HCT116 (cell line): ENCODE measurements at regions not wholly inside any gene's neighbourhood (a gene's known extent, or its start where the extent isn't known, plus 50 kb on each side); places are given as distances from the start of the nearest gene placed in this dataset.

ENCODE experiments used
- ATAC-seq: fragments of 200-7000 bp; cut with Tn5 transposase; 2 replicates; pipeline ENCODE4 v1.9.1; 2020; ENCODE audit warnings: mild to moderate bottlenecking, moderate library complexity
- BruUV-seq: library from RNA; stranded (reverse); fragments of 400-500 nt; replicated peaks from 2 replicates; lab custom pipeline; 2021; lab: Mats Ljungman, UMichigan
- CTCF ChIA-PET: fragments of 300-600 bp; sonication (Branson Sonifier 250); formaldehyde crosslinking; loops from one replicate; lab custom pipeline; 2021; ENCODE audit warnings: antibody characterized with exemption; lab: Charles Lee
- POLR2A ChIA-PET: fragments of 300-600, 350-600 bp; sonication (Branson Sonifier 250); formaldehyde crosslinking; loops from one replicate; lab custom pipeline; 2021; ENCODE audit warnings: antibody characterized with exemption; lab: Charles Lee
- RAD21 ChIA-PET, 2 experiments: fragments of 300-600 bp; sonication (Branson Sonifier 250); formaldehyde crosslinking; loops; one replicate each; lab custom pipeline; 2023; ENCODE audit warnings: low total read pairs in 2 of 2; ENCODE audit not compliant: uncharacterized antibody in 2 of 2, unreplicated experiment in 2 of 2, low non-redundant PET in 1 of 2; lab: Charles Lee
- DNase-seq: peaks from one replicate; pipeline ENCODE4 v3.0.0-alpha.2; 2010; ENCODE audit warnings: low read depth, low spot score
- H2AFZ ChIP-seq: fragments of 200-600 bp; shearing (Covaris generic), sonication (generic); 2 replicates; pipeline ENCODE4 v1.6.1; 2017; ENCODE audit warnings: low read depth, mixed run types, mixed read lengths, antibody characterized with exemption, low read length; ENCODE audit not compliant: poor library complexity, severe bottlenecking
- H3K27ac ChIP-seq: 2 replicates; pipeline ENCODE4 v1.5.1; 2012; ENCODE audit warnings: low read depth, low read length
- H3K27me3 ChIP-seq: fragments of 200-600 bp; sonication (generic); 2 replicates; pipeline ENCODE4 v1.6.1; 2016; ENCODE audit warnings: mixed run types, low read length, mixed read lengths; ENCODE audit not compliant: insufficient read depth
- H3K36me3 ChIP-seq, 2 experiments: fragments of 200-500 bp in 1 of 2; fragments of 200-600 bp in 1 of 2; sonication (Bioruptor generic) in 1 of 2; sonication (generic) in 1 of 2; 2 replicates each; pipeline versions ENCODE4 v1.5.1 to v1.6.1; 2014 to 2016; ENCODE audit warnings: low read length in 2 of 2, inconsistent platforms in 1 of 2, mixed read lengths in 1 of 2, mixed run types in 1 of 2; ENCODE audit not compliant: insufficient read depth in 2 of 2, control insufficient read depth in 1 of 2
- H3K4me1 ChIP-seq, 2 experiments: fragments of 200-600 bp in 1 of 2; sonication (generic) in 1 of 2; 2 replicates each; pipeline versions ENCODE4 v1.5.1 to v1.6.1; 2012 to 2017; ENCODE audit warnings: low read length in 2 of 2, inconsistent platforms in 1 of 2, mild to moderate bottlenecking in 1 of 2, mixed read lengths in 1 of 2, mixed run types in 1 of 2, moderate library complexity in 1 of 2; ENCODE audit not compliant: insufficient read depth in 2 of 2, control insufficient read depth in 1 of 2
- H3K4me2 ChIP-seq: fragments of 200-600 bp; sonication (generic); 2 replicates; pipeline ENCODE4 v1.6.1; 2017; ENCODE audit warnings: mixed run types, low read length, mixed read lengths
- H3K4me3 ChIP-seq, 2 experiments: fragments of 200-600 bp in 1 of 2; sonication (generic) in 1 of 2; replicated peaks in 1 of 2; 2 replicates each; pipeline ENCODE4 v1.5.1; 2011 to 2016; ENCODE audit warnings: low read length in 2 of 2, control low read depth in 1 of 2, low read depth in 1 of 2, mild to moderate bottlenecking in 1 of 2, mixed read lengths in 1 of 2, mixed run types in 1 of 2
- H3K79me2 ChIP-seq: fragments of 200-600 bp; sonication (generic); 2 replicates; pipeline ENCODE4 v1.6.1; 2017; ENCODE audit warnings: mild to moderate bottlenecking, mixed run types, low read length, moderate library complexity, mixed read lengths; ENCODE audit not compliant: insufficient read depth
- H3K9ac ChIP-seq: fragments of 200-600 bp; sonication (generic); 2 replicates; pipeline ENCODE4 v1.6.1; 2016; ENCODE audit warnings: low read length, mixed read lengths
- H3K9me2 ChIP-seq: fragments of 200-600 bp; sonication (generic), shearing (Covaris generic); 2 replicates; pipeline ENCODE4 v1.6.1; 2017; ENCODE audit warnings: mixed run types, mild to moderate bottlenecking, moderate library complexity; ENCODE audit not compliant: insufficient read depth
- H3K9me3 ChIP-seq, 2 experiments: fragments of 200-500 bp in 1 of 2; fragments of 200-600 bp in 1 of 2; sonication (Bioruptor generic) in 1 of 2; sonication (generic) in 1 of 2; 2 replicates each; pipeline ENCODE4 v1.6.1; 2014 to 2017; ENCODE audit warnings: low read length in 2 of 2, mixed read lengths in 2 of 2, inconsistent platforms in 1 of 2, low read depth in 1 of 2, mild to moderate bottlenecking in 1 of 2, mixed run types in 1 of 2, moderate library complexity in 1 of 2; ENCODE audit not compliant: control insufficient read depth in 1 of 2, insufficient read depth in 1 of 2
- H4K20me1 ChIP-seq: fragments of 200-600 bp; sonication (generic), shearing (Covaris generic); 2 replicates; pipeline ENCODE4 v1.6.1; 2017; ENCODE audit warnings: mixed run types, mild to moderate bottlenecking, moderate library complexity; ENCODE audit not compliant: insufficient read depth
- ATF3 ChIP-seq: IDR thresholded peaks from 2 replicates; pipeline ENCODE4 v1.6.1; 2012
- CEBPB ChIP-seq: IDR thresholded peaks from 2 replicates; pipeline ENCODE4 v1.6.1; 2012; ENCODE audit warnings: low read depth
- ELF1 ChIP-seq: IDR thresholded peaks from 2 replicates; pipeline ENCODE4 v1.6.1; 2012; ENCODE audit warnings: low read depth, borderline replicate concordance
- EZH2 ChIP-seq: fragments of 200-600 bp; sonication (generic); IDR thresholded peaks from 2 replicates; pipeline ENCODE4 v1.6.1; 2017; ENCODE audit warnings: antibody characterized with exemption, mixed run types
- JUND ChIP-seq: IDR thresholded peaks from 2 replicates; pipeline ENCODE4 v1.6.1; 2012
- TCF7L2 ChIP-seq: IDR thresholded peaks from 2 replicates; pipeline ENCODE4 v1.7.0; 2011; ENCODE audit warnings: borderline replicate concordance, inconsistent platforms; ENCODE audit not compliant: insufficient read depth, insufficient read length; ENCODE audit errors: extremely low read depth
- ZBTB33 ChIP-seq: IDR thresholded peaks from 2 replicates; pipeline ENCODE4 v1.6.1; 2011; ENCODE audit warnings: mild to moderate bottlenecking, low read length, moderate library complexity; ENCODE audit not compliant: insufficient replicate concordance; ENCODE audit errors: extremely low read depth
- ZFX ChIP-seq: fragments of 450-650 bp; IDR thresholded peaks from 2 replicates; pipeline ENCODE4 v1.6.1; 2017
- intact Hi-C: fragments of 100-400 bp; cut with micrococcal nuclease; formaldehyde crosslinking; loops from 2 replicates; pipeline ENCODE4 v1.10.0; 2022

GRCh38 chr21:14054682-14055081, 156.1 kb downstream of the LIPI start:
- CTCF ChIA-PET, result no interaction called here

More at GRCh38 chr21:14054682-14055081, 156.1 kb downstream of the LIPI start:
- no peak for TF ChIP-seq CEBPB
- TF ChIP-seq ZFX, result no peak
- no peak for TF ChIP-seq JUND
- no peak for TF ChIP-seq ATF3
- TF ChIP-seq EZH2, result no peak
- TF ChIP-seq ELF1, result no peak
- TF ChIP-seq ZBTB33, result no peak
- no peak for TF ChIP-seq TCF7L2
- Histone ChIP-seq H3K27ac (no peak overlapping the region), H4K20me1 (no peaks in the 10 kb centered on the region), H3K4me3 (no peak overlapping the region), H3K79me2 (no peaks in the 10 kb centered on the region), H3K9ac (no peak overlapping the region), H3K36me3 (no peaks in the 10 kb centered on the region), H2AFZ (no peak overlapping the region), H3K27me3 (no peaks in the 10 kb centered on the region), H3K9me3 (peaks cover 5 to 6% of the 10 kb centered on the region in 2 experiments; a peak in 3 of 4 replicates), H3K4me2 (no peak overlapping the region), H3K9me2 (no peaks in the 10 kb centered on the region), H3K4me1 (no peaks in the 10 kb centered on the region)
- intact Hi-C loops, result no loop called here
- ChIA-PET POLR2A (no interaction called here), RAD21 (no interaction called here)
- BruUV-seq, result no TSS peak
- ATAC-seq (no peak), DNase-seq (no peak)
